ENCODE measurements at regions not wholly inside any gene's neighbourhood (a gene's known extent, or its start where the extent isn't known, plus 50 kb on each side); places are given as distances from the start of the nearest gene placed in this dataset.

GRCh38 chr4:31737419-31737818 lies 1017.2 kb downstream of the PCDH7 start:
- TF ChIP-seq OSR1 (CRISPR knock-in tag; IDR thresholded peaks at IDR 0.05): no peak
- TF ChIP-seq ARNTL (CRISPR knock-in tag; IDR thresholded peaks at IDR 0.05; ENCODE audit: borderline replicate concordance, low read depth): no peak
- no peak for TF ChIP-seq ZNF70 (CRISPR knock-in tag; IDR thresholded peaks at IDR 0.05)
- no peak for TF ChIP-seq ESRRG (CRISPR knock-in tag; IDR thresholded peaks at IDR 0.05)
- TF ChIP-seq, protein P1, sequence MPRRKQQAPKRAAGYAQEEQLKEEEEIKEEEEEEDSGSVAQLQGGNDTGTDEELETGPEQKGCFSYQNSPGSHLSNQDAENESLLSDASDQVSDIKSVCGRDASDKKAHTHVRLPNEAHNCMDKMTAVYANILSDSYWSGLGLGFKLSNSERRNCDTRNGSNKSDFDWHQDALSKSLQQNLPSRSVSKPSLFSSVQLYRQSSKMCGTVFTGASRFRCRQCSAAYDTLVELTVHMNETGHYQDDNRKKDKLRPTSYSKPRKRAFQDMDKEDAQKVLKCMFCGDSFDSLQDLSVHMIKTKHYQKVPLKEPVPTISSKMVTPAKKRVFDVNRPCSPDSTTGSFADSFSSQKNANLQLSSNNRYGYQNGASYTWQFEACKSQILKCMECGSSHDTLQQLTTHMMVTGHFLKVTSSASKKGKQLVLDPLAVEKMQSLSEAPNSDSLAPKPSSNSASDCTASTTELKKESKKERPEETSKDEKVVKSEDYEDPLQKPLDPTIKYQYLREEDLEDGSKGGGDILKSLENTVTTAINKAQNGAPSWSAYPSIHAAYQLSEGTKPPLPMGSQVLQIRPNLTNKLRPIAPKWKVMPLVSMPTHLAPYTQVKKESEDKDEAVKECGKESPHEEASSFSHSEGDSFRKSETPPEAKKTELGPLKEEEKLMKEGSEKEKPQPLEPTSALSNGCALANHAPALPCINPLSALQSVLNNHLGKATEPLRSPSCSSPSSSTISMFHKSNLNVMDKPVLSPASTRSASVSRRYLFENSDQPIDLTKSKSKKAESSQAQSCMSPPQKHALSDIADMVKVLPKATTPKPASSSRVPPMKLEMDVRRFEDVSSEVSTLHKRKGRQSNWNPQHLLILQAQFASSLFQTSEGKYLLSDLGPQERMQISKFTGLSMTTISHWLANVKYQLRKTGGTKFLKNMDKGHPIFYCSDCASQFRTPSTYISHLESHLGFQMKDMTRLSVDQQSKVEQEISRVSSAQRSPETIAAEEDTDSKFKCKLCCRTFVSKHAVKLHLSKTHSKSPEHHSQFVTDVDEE (CRISPR knock-in tag; IDR thresholded peaks at IDR 0.05): no peak
- TF ChIP-seq SNAI2 (CRISPR knock-in tag; IDR thresholded peaks at IDR 0.05): no peak
- TF ChIP-seq RARB (CRISPR knock-in tag; IDR thresholded peaks at IDR 0.05): no peak
- no peak for TF ChIP-seq BACH2 (CRISPR knock-in tag; IDR thresholded peaks at IDR 0.05; ENCODE audit: borderline replicate concordance)
- no peak for TF ChIP-seq ZNF565 (CRISPR knock-in tag; conservative IDR thresholded peaks at IDR 0.05; ENCODE audit: low read depth)
- TF ChIP-seq, protein P2, sequence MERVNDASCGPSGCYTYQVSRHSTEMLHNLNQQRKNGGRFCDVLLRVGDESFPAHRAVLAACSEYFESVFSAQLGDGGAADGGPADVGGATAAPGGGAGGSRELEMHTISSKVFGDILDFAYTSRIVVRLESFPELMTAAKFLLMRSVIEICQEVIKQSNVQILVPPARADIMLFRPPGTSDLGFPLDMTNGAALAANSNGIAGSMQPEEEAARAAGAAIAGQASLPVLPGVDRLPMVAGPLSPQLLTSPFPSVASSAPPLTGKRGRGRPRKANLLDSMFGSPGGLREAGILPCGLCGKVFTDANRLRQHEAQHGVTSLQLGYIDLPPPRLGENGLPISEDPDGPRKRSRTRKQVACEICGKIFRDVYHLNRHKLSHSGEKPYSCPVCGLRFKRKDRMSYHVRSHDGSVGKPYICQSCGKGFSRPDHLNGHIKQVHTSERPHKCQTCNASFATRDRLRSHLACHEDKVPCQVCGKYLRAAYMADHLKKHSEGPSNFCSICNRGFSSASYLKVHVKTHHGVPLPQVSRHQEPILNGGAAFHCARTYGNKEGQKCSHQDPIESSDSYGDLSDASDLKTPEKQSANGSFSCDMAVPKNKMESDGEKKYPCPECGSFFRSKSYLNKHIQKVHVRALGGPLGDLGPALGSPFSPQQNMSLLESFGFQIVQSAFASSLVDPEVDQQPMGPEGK (CRISPR knock-in tag; IDR thresholded peaks at IDR 0.05; ENCODE audit: borderline replicate concordance): no peak
- no peak for TF ChIP-seq ZC3H10 (CRISPR knock-in tag; IDR thresholded peaks at IDR 0.05)
- TF ChIP-seq, protein P3, sequence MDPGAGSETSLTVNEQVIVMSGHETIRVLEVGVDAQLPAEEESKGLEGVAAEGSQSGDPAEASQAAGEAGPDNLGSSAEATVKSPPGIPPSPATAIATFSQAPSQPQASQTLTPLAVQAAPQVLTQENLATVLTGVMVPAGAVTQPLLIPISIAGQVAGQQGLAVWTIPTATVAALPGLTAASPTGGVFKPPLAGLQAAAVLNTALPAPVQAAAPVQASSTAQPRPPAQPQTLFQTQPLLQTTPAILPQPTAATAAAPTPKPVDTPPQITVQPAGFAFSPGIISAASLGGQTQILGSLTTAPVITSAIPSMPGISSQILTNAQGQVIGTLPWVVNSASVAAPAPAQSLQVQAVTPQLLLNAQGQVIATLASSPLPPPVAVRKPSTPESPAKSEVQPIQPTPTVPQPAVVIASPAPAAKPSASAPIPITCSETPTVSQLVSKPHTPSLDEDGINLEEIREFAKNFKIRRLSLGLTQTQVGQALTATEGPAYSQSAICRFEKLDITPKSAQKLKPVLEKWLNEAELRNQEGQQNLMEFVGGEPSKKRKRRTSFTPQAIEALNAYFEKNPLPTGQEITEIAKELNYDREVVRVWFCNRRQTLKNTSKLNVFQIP (CRISPR knock-in tag; IDR thresholded peaks at IDR 0.05; ENCODE audit: borderline replicate concordance, low read depth): no peak
- no peak for TF ChIP-seq PPARA (CRISPR knock-in tag; IDR thresholded peaks at IDR 0.05; ENCODE audit: borderline replicate concordance)
- TF ChIP-seq ISL1 (CRISPR knock-in tag; IDR thresholded peaks at IDR 0.05): no peak
- TF ChIP-seq ZFP30 (CRISPR knock-in tag; IDR thresholded peaks at IDR 0.05): no peak
- TF ChIP-seq CSRNP3 (CRISPR knock-in tag; IDR thresholded peaks at IDR 0.05): no peak
- TF ChIP-seq CSDC2 (CRISPR knock-in tag; IDR thresholded peaks at IDR 0.05): no peak
- TF ChIP-seq ZNF8 (CRISPR knock-in tag; IDR thresholded peaks at IDR 0.05): no peak
- no peak for TF ChIP-seq TOX (CRISPR knock-in tag; IDR thresholded peaks at IDR 0.05; ENCODE audit: borderline replicate concordance)
- no peak for TF ChIP-seq GLIS3 (CRISPR knock-in tag; IDR thresholded peaks at IDR 0.05)
- ATAC-seq: no peak

DNA sequence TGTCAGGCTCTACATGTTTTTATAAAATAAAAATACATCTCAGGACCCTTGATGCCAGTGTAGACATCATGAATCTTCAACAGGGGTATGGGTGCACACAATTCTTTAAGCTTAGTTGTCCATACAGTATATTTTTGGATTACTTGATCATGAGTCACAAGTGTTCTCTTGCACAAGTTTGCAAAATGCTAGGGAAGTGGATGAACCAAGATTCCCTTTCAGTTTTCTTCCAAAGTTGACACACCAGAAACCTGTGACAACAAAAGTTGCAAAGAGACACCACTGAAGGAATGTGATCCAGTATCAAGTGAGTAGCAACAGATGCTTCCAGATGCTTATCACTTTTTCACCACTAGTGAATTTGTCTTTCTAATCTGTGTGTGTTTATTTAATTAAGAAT lies 1021.2 kb downstream of the PCDH7 start:
- ATAC-seq: no peak
- TF ChIP-seq ZNF70 (CRISPR knock-in tag; IDR thresholded peaks at IDR 0.05) (no peak), ZNF8 (CRISPR knock-in tag; IDR thresholded peaks at IDR 0.05) (no peak), ZNF565 (CRISPR knock-in tag; conservative IDR thresholded peaks at IDR 0.05; ENCODE audit: low read depth) (no peak), ESRRG (CRISPR knock-in tag; IDR thresholded peaks at IDR 0.05) (no peak), SNAI2 (CRISPR knock-in tag; IDR thresholded peaks at IDR 0.05) (no peak), OSR1 (CRISPR knock-in tag; IDR thresholded peaks at IDR 0.05) (no peak), ZFP30 (CRISPR knock-in tag; IDR thresholded peaks at IDR 0.05) (no peak), CREB5 (CRISPR knock-in tag; IDR thresholded peaks at IDR 0.05; ENCODE audit: low read depth) (no peak), BACH2 (CRISPR knock-in tag; IDR thresholded peaks at IDR 0.05; ENCODE audit: borderline replicate concordance) (no peak), ARNTL (CRISPR knock-in tag; IDR thresholded peaks at IDR 0.05; ENCODE audit: borderline replicate concordance, low read depth) (no peak), TCF4 (CRISPR knock-in tag; IDR thresholded peaks at IDR 0.05; ENCODE audit: borderline replicate concordance) (no peak), CSRNP3 (CRISPR knock-in tag; IDR thresholded peaks at IDR 0.05) (no peak)
- TF ChIP-seq, protein P1 (CRISPR knock-in tag; IDR thresholded peaks at IDR 0.05): no peak
- TF ChIP-seq, protein P3 (CRISPR knock-in tag; IDR thresholded peaks at IDR 0.05; ENCODE audit: borderline replicate concordance, low read depth): no peak

Measured in SK-N-SH treated with all-trans-retinoic acid at 6 μM for 48 hours (cell line).